GM12878 (cell line): ENCODE measurements at regions not wholly inside any gene's neighbourhood (a gene's known extent, or its start where the extent isn't known, plus 50 kb on each side); places are given as distances from the start of the nearest gene placed in this dataset.

ENCODE experiments used
- ATAC-seq: fragments of 200-7000 bp; cut with Tn5 transposase; 3 replicates; pipeline ENCODE4 v1.9.1; 2020; ENCODE audit warnings: mild to moderate bottlenecking, moderate library complexity
- BruUV-seq: library from RNA; stranded (reverse); fragments of 400-500 nt; replicated peaks from 2 replicates; lab custom pipeline; 2021; lab: Mats Ljungman, UMichigan
- CTCF ChIA-PET: fragments of 300-600 bp; sonication (Branson Sonifier 250); formaldehyde crosslinking; extraction: SDS; loops from one replicate; lab custom pipeline; 2021; ENCODE audit warnings: inconsistent platforms; lab: Yijun Ruan, JAX
- POLR2A ChIA-PET: fragments of 350-600 bp; formaldehyde crosslinking; extraction: SDS; loops from one replicate; lab custom pipeline; 2021; ENCODE audit warnings: inconsistent platforms; lab: Charles Lee
- RAD21 ChIA-PET: fragments of 300-600 bp; sonication (Branson Sonifier 250); formaldehyde crosslinking; loops from one replicate; lab custom pipeline; 2023; ENCODE audit warnings: antibody characterized with exemption; ENCODE audit not compliant: unreplicated experiment; lab: Charles Lee
- SMC1A ChIA-PET: fragments of 300-600 bp; sonication (Branson Sonifier 250); formaldehyde crosslinking; loops from one replicate; lab custom pipeline; 2023; ENCODE audit not compliant: unreplicated experiment, uncharacterized antibody; lab: Charles Lee
- DNase-seq: peaks from one replicate; pipeline ENCODE4 v3.0.0-alpha.2; 2011; ENCODE audit warnings: low read depth, low spot score
- FAIRE-seq: peaks from 3 replicates; lab custom pipeline; 2011; peaks lifted over from hg19 to GRCh38; lab: Jason Lieb, UNC
- H2AFZ ChIP-seq: 2 replicates; pipeline ENCODE4 v1.6.0; 2011; ENCODE audit warnings: low read depth, low read length, control low read depth; ENCODE audit not compliant: control insufficient read depth
- H3K27ac ChIP-seq: 2 replicates; pipeline ENCODE4 v1.5.1; 2011; ENCODE audit warnings: control low read depth; ENCODE audit not compliant: control insufficient read depth, insufficient read depth
- H3K27me3 ChIP-seq, 2 experiments: replicated peaks in 1 of 2; 2 replicates each; pipeline versions ENCODE4 v1.6.0 to v1.6.1; 2011; ENCODE audit warnings: low read length in 1 of 2; ENCODE audit not compliant: control insufficient read depth in 2 of 2, insufficient read depth in 2 of 2
- H3K36me3 ChIP-seq, 2 experiments: 2 replicates each; pipeline ENCODE4 v1.5.1; 2011; ENCODE audit warnings: low read length in 1 of 2; ENCODE audit not compliant: control insufficient read depth in 2 of 2, insufficient read depth in 2 of 2
- H3K4me1 ChIP-seq: 2 replicates; pipeline ENCODE4 v1.6.1; 2011; ENCODE audit warnings: mild to moderate bottlenecking, low read length, moderate library complexity, mixed read lengths; ENCODE audit not compliant: control insufficient read depth, insufficient read depth
- H3K4me2 ChIP-seq: 2 replicates; pipeline ENCODE4 v1.6.0; 2011; ENCODE audit warnings: control low read depth; ENCODE audit not compliant: control insufficient read depth, insufficient read depth
- H3K4me3 ChIP-seq: fragments of 200-600 bp; sonication (generic); 2 replicates; pipeline ENCODE4 v1.5.1; 2016
- H3K79me2 ChIP-seq: 2 replicates; pipeline ENCODE4 v1.6.0; 2011; ENCODE audit warnings: low read length; ENCODE audit not compliant: control insufficient read depth, insufficient read depth
- H3K9ac ChIP-seq: 2 replicates; pipeline ENCODE4 v1.8.0; 2011; ENCODE audit warnings: low read length, control low read depth, mixed read lengths; ENCODE audit not compliant: control insufficient read depth, insufficient read depth
- H3K9me3 ChIP-seq: replicated peaks from 3 replicates; pipeline ENCODE4 v1.5.1; 2011; ENCODE audit warnings: mild to moderate bottlenecking, low read length; ENCODE audit not compliant: control insufficient read depth, insufficient read depth
- H4K20me1 ChIP-seq: 2 replicates; pipeline ENCODE4 v1.6.0; 2011; ENCODE audit not compliant: control insufficient read depth, insufficient read depth
- ATF3 ChIP-seq: IDR thresholded peaks from 2 replicates; pipeline ENCODE4 v1.6.1; 2011; ENCODE audit warnings: low read depth, mild to moderate bottlenecking, low read length, moderate library complexity, borderline replicate concordance; ENCODE audit errors: extremely low read depth
- CHD4 ChIP-seq: fragments of 200-600 bp; sonication (generic); IDR thresholded peaks from 2 replicates; pipeline ENCODE4 v1.6.1; 2016; ENCODE audit warnings: mild to moderate bottlenecking
- CREB1 ChIP-seq: IDR thresholded peaks from 2 replicates; pipeline ENCODE4 v1.6.1; 2012; ENCODE audit warnings: low read depth, mild to moderate bottlenecking, inconsistent platforms
- EGR1 ChIP-seq, 2 experiments: IDR thresholded peaks; 1 replicate in 1 of 2; 2 replicates in 1 of 2; pipeline ENCODE4 v1.6.1; 2011 to 2012; ENCODE audit warnings: low read depth in 2 of 2, low read length in 2 of 2, borderline replicate concordance in 1 of 2, mild to moderate bottlenecking in 1 of 2, moderate library complexity in 1 of 2
- ELK1 ChIP-seq: IDR thresholded peaks from 2 replicates; pipeline ENCODE4 v1.6.1; 2012; ENCODE audit warnings: low read depth, low read length, improper control_type of control experiment
- KDM1A ChIP-seq: fragments of 200-600 bp; sonication (generic); IDR thresholded peaks from 2 replicates; pipeline ENCODE4 v1.6.1; 2016; ENCODE audit warnings: borderline replicate concordance
- MAX ChIP-seq: IDR thresholded peaks from 2 replicates; pipeline ENCODE4 v1.6.1; 2012; ENCODE audit warnings: low read depth, low read length, improper control_type of control experiment
- MYB ChIP-seq: fragments of 150-350 bp; IDR thresholded peaks from 2 replicates; pipeline ENCODE4 v1.6.1; 2014; ENCODE audit warnings: mild to moderate bottlenecking, low read depth, low read length, borderline replicate concordance
- NFYA ChIP-seq: IDR thresholded peaks from 2 replicates; pipeline ENCODE4 v1.6.1; 2011; ENCODE audit warnings: low read depth, mild to moderate bottlenecking, low read length, improper control_type of control experiment, borderline replicate concordance
- RAD51 ChIP-seq: fragments of 450-650 bp; IDR thresholded peaks from 2 replicates; pipeline ENCODE4 v1.6.1; 2016; ENCODE audit warnings: moderate library complexity, mild to moderate bottlenecking, inconsistent platforms
- SIN3A ChIP-seq: IDR thresholded peaks from 2 replicates; pipeline ENCODE4 v1.6.1; 2012; ENCODE audit warnings: low read depth, low read length, improper control_type of control experiment
- SMAD1 ChIP-seq: fragments of 450-650 bp; IDR thresholded peaks from 2 replicates; pipeline ENCODE4 v1.6.1; 2018; ENCODE audit warnings: mild to moderate bottlenecking, low read depth; ENCODE audit not compliant: partially characterized antibody
- STAT3 ChIP-seq: IDR thresholded peaks from 2 replicates; pipeline ENCODE4 v1.6.1; 2011; ENCODE audit warnings: low read depth, low read length, improper control_type of control experiment
- TBL1XR1 ChIP-seq: IDR thresholded peaks from 2 replicates; pipeline ENCODE4 v1.6.1; 2012; ENCODE audit warnings: low read depth, low read length, improper control_type of control experiment
- YY1 ChIP-seq: IDR thresholded peaks from 2 replicates; pipeline ENCODE4 v1.6.1; 2011; ENCODE audit warnings: low read depth, mild to moderate bottlenecking, low read length
- ZBTB33 ChIP-seq: fragments of 450-650 bp; IDR thresholded peaks from 2 replicates; pipeline ENCODE4 v1.6.1; 2017; ENCODE audit warnings: mild to moderate bottlenecking
- ZZZ3 ChIP-seq: IDR thresholded peaks from 2 replicates; pipeline ENCODE4 v1.6.1; 2011; ENCODE audit warnings: low read depth; ENCODE audit not compliant: control insufficient read depth, insufficient read length
- WGBS: methylation state at CpG from one replicate; pipeline ENCODE4 v1.1.6; 2016; ENCODE audit warnings: low lambda C conversion rate; ENCODE audit not compliant: insufficient replicate concordance, insufficient coverage; ENCODE audit errors: missing lambda C conversion rate; 5-methylcytosine and 5-hydroxymethylcytosine counted together
- in situ Hi-C: fragments of 300-500 bp; cut with MboI; formaldehyde crosslinking; loops from 9 replicates; pipeline ENCODE4 v1.14.3; 2018; ENCODE audit warnings: mixed read lengths
- intact Hi-C: fragments of 100-400 bp; cut with micrococcal nuclease; formaldehyde crosslinking; loops from one replicate; pipeline ENCODE4 v1.14.2; 2022; ENCODE audit not compliant: unreplicated experiment
- TF ChIP-seq, protein P1 (sequence below): IDR thresholded peaks from 2 replicates; pipeline ENCODE4 v1.6.1; 2012; ENCODE audit warnings: low read depth, low read length, improper control_type of control experiment

- 6% methylated on average over 3 of the region's 3 CpGs for WGBS
- H3K27ac ChIP-seq: no peak overlapping the region
- ChIA-PET POLR2A (no interaction called here), CTCF (interaction anchor here (0.6 kb wide), 2 partner anchors 17 to 49 kb away, joined by 3 read pairs; no protein-coding TSS in a partner anchor), SMC1A (no interaction called here), RAD21 (no interaction called here)
- no peaks in the 10 kb centered on the region for H3K36me3 ChIP-seq
- H3K79me2 ChIP-seq: no peaks in the 10 kb centered on the region
- H3K4me2 ChIP-seq: no peak overlapping the region
- H4K20me1 ChIP-seq: no peaks in the 10 kb centered on the region
- no peak overlapping the region for H3K4me3 ChIP-seq
- intact Hi-C loops: no loop called here
- in situ Hi-C loops: no loop called here
- DNase-seq: no peak
- no peaks in the 10 kb centered on the region for H3K4me1 ChIP-seq
- no peak for ATAC-seq
- no peak overlapping the region for H3K9ac ChIP-seq
- H2AFZ ChIP-seq: no peak overlapping the region
- no peaks in the 10 kb centered on the region for H3K27me3 ChIP-seq
- FAIRE-seq: no peak
- TF ChIP-seq SMAD1: no peak
- no peak for TF ChIP-seq MYB
- TF ChIP-seq EGR1 (IDR thresholded peaks at IDR 0.05; ENCODE audit: borderline replicate concordance in 1 of 2, low read depth in 2 of 2, low read length in 2 of 2): no peak
- no peak for TF ChIP-seq KDM1A
- TF ChIP-seq TBL1XR1: no peak
- TF ChIP-seq ZZZ3: no peak
- no peak for TF ChIP-seq ZBTB33
- no peak for TF ChIP-seq SIN3A
- no peak for TF ChIP-seq CREB1
- TF ChIP-seq, protein P1, sequence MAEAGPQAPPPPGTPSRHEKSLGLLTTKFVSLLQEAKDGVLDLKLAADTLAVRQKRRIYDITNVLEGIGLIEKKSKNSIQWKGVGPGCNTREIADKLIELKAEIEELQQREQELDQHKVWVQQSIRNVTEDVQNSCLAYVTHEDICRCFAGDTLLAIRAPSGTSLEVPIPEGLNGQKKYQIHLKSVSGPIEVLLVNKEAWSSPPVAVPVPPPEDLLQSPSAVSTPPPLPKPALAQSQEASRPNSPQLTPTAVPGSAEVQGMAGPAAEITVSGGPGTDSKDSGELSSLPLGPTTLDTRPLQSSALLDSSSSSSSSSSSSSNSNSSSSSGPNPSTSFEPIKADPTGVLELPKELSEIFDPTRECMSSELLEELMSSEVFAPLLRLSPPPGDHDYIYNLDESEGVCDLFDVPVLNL: no peak
- no peak for TF ChIP-seq NFYA
- TF ChIP-seq YY1: no peak
- no peak for TF ChIP-seq STAT3
- no peak for TF ChIP-seq ELK1
- no peak for TF ChIP-seq RAD51
- TF ChIP-seq MAX: no peak
- TF ChIP-seq ATF3: no peak
- TF ChIP-seq CHD4: no peak
- no TSS peak for BruUV-seq
- H3K9me3 ChIP-seq: no peaks in the 10 kb centered on the region
These were observed 638.4 kb downstream of the ACTR3B start for GRCh38 chr7:153397906-153398305.
